Hepatocyte (in vitro differentiated cells): ENCODE measurements at regions not wholly inside any gene's neighbourhood (a gene's known extent, or its start where the extent isn't known, plus 50 kb on each side); places are given as distances from the start of the nearest gene placed in this dataset.

Experiments
- CTCF ChIP-seq: fragments of 200-600 bp; sonication (generic); IDR thresholded peaks from 2 replicates; pipeline ENCODE4 v1.5.1; 2016; ENCODE audit warnings: antibody characterized with exemption, mild to moderate bottlenecking; ENCODE audit not compliant: poor library complexity
- EZH2 ChIP-seq: fragments of 200-600 bp; sonication (generic); IDR thresholded peaks from 2 replicates; pipeline ENCODE4 v1.6.1; 2016; ENCODE audit warnings: antibody characterized with exemption, mild to moderate bottlenecking, borderline replicate concordance
- EZH2phosphoT487 ChIP-seq: fragments of 200-600 bp; sonication (generic); IDR thresholded peaks from one replicate; pipeline ENCODE4 v1.6.1; 2018; ENCODE audit warnings: antibody characterized with exemption, mild to moderate bottlenecking, low read depth, moderate library complexity; ENCODE audit not compliant: unreplicated experiment, severe bottlenecking

GRCh38 chr21:35467566-35467965, 418.5 kb upstream of the RUNX1 start:
- TF ChIP-seq CTCF (no peak), EZH2 (no peak), EZH2phosphoT487 (no peak)
